ENCODE measurements at regions not wholly inside any gene's neighbourhood (a gene's known extent, or its start where the extent isn't known, plus 50 kb on each side); places are given as distances from the start of the nearest gene placed in this dataset.

GRCh38 chr6:167400482-167401138 lies 75.7 kb downstream of the TTLL2 start:
- no peak for ATAC-seq
- Histone ChIP-seq H3K4me1 (no peaks in the 10 kb centered on the region), H3K27ac (no peak overlapping the region), H3K9me3 (no peaks in the 10 kb centered on the region), H3K4me3 (no peak overlapping the region), H3K36me3 (no peaks in the 10 kb centered on the region), H3K27me3 (no peaks in the 10 kb centered on the region)
- intact Hi-C loops (cut with DNase I) = no loop called here
- no peak for TF ChIP-seq CTCF (IDR thresholded peaks at IDR 0.05)
- DNase-seq = peak; percentile 48

GRCh38 chr6:167401525-167402194 lies 76.8 kb downstream of the TTLL2 start:
- no peaks in the 10 kb centered on the region for H3K27me3 ChIP-seq
- H3K4me3 ChIP-seq = no peak overlapping the region
- ATAC-seq (peak; percentile 78), DNase-seq (peak; percentile 79)
- no peaks in the 10 kb centered on the region for H3K4me1 ChIP-seq
- H3K9me3 ChIP-seq = no peaks in the 10 kb centered on the region
- H3K27ac ChIP-seq = no peak overlapping the region
- H3K36me3 ChIP-seq = no peaks in the 10 kb centered on the region
- no peak for TF ChIP-seq CTCF (IDR thresholded peaks at IDR 0.05)
- intact Hi-C loops (cut with DNase I) = no loop called here

- ATAC-seq = no peak
- intact Hi-C loops (cut with DNase I) = no loop called here
- Histone ChIP-seq H3K27me3 (no peaks in the 10 kb centered on the region), H3K36me3 (no peaks in the 10 kb centered on the region), H3K4me1 (no peaks in the 10 kb centered on the region), H3K4me3 (no peak overlapping the region), H3K9me3 (no peaks in the 10 kb centered on the region), H3K27ac (no peak overlapping the region)
- DNase-seq = peak; percentile 43
- no peak for TF ChIP-seq CTCF (IDR thresholded peaks at IDR 0.05)
Observed at GRCh38 chr6:167402195-167402686, 77.4 kb downstream of the TTLL2 start.

GRCh38 chr6:167403427-167403826 lies 78.5 kb downstream of the TTLL2 start:
- Histone ChIP-seq H3K27me3 (no peaks in the 10 kb centered on the region), H3K36me3 (no peaks in the 10 kb centered on the region), H3K4me3 (no peak overlapping the region), H3K9me3 (no peaks in the 10 kb centered on the region), H3K27ac (no peak overlapping the region), H3K4me1 (no peaks in the 10 kb centered on the region)
- ATAC-seq (no peak), DNase-seq (no peak)
- TF ChIP-seq CTCF (IDR thresholded peaks at IDR 0.05) = no peak
- intact Hi-C loops (cut with DNase I) = no loop called here

GRCh38 chr6:167404385-167405049 lies 79.6 kb downstream of the TTLL2 start:
- intact Hi-C loops (cut with DNase I) = no loop called here
- Histone ChIP-seq H3K27ac (no peak overlapping the region), H3K4me1 (no peaks in the 10 kb centered on the region), H3K27me3 (no peaks in the 10 kb centered on the region), H3K4me3 (no peak overlapping the region), H3K36me3 (no peaks in the 10 kb centered on the region), H3K9me3 (no peaks in the 10 kb centered on the region)
- DNase-seq (no peak), ATAC-seq (no peak)
- TF ChIP-seq CTCF (IDR thresholded peaks at IDR 0.05) = no peak

Data from upper lobe of right lung (tissue), 1 donor.